ENCODE measurements at regions not wholly inside any gene's neighbourhood (a gene's known extent, or its start where the extent isn't known, plus 50 kb on each side); places are given as distances from the start of the nearest gene placed in this dataset.
"Not testable (repeated sequence)": the region's sequence is repeated elsewhere in the genome, so short reads cannot be mapped to it uniquely, and the experiment has no call there.

GRCh38 chr7:65453341-65454030, 79.8 kb downstream of the ZNF92 start:
- H3K4me3 ChIP-seq (ENCODE audit: low read depth, low read length): no peak overlapping the region

- H3K4me3 ChIP-seq (ENCODE audit: low read depth, low read length): no peak overlapping the region
Measured at GRCh38 chr7:65454469-65454868, 80.8 kb downstream of the ZNF92 start.

DNA sequence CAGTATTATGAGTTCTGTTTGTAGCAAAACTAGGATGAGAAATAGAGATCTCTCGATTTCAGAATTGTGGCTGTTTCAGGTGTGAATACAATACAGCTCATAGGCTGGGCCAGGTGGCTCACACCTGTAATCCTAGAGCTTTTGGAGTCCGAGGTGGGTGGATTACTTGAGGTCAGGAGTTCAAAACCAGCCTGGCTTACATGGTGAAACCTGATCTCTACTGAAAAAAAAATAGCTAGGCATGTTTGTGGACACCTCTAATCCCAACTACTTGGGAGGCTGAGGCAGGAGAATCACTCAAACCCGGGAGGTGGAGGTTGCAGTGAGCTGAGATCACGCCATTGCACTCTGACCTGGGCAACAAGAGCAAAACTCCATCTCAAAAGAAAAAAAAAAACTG, 81.4 kb downstream of the ZNF92 start:
- not testable (repeated sequence) for H3K4me3 ChIP-seq (ENCODE audit: low read depth, low read length)

DNA sequence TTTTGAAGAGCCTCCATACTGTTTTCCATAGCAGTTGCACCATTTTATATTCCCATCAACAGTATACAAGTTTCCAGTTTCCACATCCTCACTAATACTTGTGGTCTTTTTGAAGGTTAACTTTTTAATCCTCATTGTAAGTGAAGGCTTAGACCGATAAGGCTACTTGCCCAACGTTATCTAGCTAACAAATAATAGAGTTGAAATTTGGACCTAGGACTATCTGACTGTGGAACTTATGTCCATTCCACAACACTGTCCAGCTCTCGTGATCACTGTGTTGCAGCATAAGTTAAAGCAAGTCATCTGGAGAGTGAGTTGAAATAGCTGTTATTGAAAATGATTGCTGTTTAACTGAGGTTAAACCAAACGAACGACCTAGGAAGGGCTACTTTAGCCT, 84.0 kb downstream of the ZNF92 start:
- no peak overlapping the region for H3K4me3 ChIP-seq (ENCODE audit: low read depth, low read length)

- no peak overlapping the region for H3K4me3 ChIP-seq (ENCODE audit: low read depth, low read length)
Measured at GRCh38 chr7:65459438-65459837, 85.8 kb downstream of the ZNF92 start.

DNA sequence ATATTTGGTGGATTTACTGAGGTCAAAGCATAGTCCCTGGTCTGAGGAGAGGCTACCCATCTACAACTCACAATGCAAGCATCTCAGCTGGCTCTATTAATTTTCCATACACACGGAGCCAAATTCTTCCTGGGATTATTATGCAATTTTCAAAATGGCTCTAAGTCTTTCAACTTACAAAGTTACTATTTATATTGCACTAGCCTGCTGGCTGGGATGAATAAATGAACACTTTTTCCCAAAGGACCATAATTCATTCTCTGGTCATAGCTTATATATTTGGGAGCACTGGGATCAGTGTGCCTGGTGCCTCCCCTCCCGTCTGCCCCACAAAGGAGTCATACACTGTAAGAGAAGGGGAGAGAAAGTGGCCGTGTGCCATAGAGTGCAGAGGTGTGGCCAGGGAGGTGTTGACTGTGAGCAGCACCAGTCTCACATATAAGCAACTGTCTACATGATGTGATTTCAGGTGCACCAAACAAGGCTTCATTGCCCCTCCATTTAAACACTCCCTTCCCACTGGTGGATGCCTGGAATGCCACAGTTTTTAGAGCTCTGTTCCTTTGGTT, 88.6 kb downstream of the ZNF92 start:
- no peak overlapping the region for H3K4me3 ChIP-seq (ENCODE audit: low read depth, low read length)

DNA sequence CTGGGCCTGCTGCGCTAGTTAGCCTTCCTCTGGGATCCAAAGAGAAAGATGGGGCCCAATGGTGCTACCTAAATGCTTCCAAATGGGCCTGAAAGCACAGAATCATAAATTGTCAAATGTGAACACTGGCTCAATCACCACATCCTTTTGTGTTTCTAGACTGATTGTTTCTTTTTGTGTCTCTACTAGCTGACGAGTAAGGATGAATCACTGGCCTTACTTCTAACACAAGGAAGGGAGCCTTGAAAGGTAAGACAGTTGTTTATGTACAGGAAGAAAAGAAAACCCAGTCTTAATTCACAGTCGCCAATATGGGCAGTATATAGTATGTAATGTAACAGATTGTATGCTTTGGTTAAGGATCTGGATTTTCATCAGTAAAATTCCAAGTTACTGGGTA, 89.5 kb downstream of the ZNF92 start:
- no peak overlapping the region for H3K4me3 ChIP-seq (ENCODE audit: low read depth, low read length)

DNA sequence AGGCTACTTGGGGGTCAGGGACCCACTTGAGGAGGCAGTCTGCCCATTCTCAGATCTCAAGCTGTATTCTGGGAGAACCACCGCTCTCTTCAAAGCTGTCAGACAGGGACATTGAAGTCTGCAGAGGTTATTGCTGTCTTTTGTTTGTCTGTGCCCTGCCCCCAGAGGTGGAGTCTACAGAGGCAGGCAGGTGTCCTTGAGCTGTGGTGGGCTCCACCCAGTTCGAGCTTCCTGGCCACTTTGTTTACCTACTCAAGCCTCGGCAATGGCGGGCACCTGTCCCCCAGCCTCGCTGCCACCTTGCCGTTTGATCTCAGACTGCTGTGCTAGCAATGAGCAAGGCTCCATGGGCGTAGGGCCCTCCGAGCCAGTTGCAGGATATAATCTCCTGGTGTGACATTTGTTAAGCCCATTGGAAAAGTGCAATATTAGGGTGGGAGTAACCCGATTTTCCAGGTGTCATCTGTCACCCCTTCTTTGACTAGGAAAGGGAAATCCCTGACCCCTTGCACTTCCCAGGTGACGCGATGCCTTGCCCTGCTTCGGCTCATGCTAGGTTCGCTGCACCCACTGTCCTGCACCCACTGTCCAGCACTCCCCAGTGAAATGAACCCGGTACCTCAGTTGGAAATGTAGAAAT, 96.4 kb downstream of the ZNF92 start:
- H3K4me3 ChIP-seq (ENCODE audit: low read depth, low read length): not testable (repeated sequence)

DNA sequence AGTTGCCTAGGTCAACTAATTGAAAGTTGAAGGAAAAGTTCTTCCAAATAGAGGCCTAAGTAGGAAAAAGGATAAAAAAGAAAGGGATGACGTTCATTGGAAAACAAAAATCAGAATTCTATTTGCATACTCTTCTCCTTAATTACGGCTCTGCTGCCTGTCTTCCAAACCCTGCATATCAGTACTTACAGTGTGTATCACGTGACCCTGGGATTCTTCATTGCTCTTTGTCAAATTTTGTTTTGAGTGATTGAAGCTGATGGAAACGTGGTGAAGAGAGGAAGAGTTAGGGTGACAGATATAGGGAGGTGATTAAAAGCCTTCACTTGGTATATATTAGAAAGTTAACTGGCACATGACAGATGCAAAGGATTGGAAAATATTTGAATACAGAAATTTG, 97.9 kb downstream of the ZNF92 start:
- H3K4me3 ChIP-seq (ENCODE audit: low read depth, low read length): no peak overlapping the region

DNA sequence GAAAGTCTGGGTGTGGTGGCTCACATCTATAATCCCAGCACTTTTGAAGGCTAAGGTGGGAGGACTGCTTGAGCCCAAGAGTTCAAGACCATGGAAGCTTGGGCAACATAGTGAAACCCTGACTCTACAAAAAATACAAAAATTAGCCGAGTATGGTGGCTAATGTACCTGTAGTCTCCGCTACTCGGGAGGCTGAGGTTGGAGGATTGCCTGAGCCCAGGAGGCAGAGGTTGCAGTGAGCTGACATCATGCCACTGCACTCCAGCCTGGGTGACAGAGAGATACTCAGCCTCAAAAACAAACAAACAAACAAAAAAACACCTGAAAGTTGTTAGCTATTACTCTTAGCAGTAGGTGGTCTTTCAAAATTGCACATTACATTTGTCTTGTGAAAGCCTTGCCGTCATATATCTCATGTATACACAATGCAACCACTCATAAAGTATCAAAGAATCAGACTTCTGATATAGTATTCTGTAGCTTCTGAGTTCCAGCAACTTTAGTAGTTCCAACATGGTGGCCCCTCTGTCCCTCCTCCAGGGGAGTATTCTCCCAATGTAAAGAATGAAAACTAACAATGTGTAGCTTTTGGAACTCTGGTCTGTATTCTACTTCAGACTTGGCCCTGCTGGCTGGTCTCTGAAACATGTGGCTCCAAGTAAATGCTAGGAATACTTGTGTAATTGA, 101.5 kb downstream of the ZNF92 start:
- H3K4me3 ChIP-seq (ENCODE audit: low read depth, low read length): no peak overlapping the region

GRCh38 chr7:65475734-65476319, 102.2 kb downstream of the ZNF92 start:
- no peak overlapping the region for H3K4me3 ChIP-seq (ENCODE audit: low read depth, low read length)

DNA sequence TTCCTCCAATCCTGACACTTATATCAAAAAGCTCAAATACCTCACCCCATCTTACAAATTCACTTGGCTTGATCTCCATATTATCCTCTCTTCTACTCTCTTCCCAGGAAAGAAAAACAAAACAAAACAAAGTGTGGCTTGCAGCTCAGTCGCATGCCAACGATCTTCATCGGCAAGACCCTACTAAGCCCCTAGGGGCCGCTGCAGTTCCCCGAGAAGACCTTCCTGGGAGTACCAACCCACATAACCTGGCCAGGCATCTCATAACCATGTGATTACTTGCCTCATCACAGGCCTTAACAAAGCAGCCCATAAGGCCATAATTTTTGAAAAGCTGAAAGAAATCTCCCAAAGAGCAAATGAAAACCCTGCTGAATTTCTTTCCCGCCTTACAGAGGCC, 103.7 kb downstream of the ZNF92 start:
- no peak overlapping the region for H3K4me3 ChIP-seq (ENCODE audit: low read depth, low read length)

DNA sequence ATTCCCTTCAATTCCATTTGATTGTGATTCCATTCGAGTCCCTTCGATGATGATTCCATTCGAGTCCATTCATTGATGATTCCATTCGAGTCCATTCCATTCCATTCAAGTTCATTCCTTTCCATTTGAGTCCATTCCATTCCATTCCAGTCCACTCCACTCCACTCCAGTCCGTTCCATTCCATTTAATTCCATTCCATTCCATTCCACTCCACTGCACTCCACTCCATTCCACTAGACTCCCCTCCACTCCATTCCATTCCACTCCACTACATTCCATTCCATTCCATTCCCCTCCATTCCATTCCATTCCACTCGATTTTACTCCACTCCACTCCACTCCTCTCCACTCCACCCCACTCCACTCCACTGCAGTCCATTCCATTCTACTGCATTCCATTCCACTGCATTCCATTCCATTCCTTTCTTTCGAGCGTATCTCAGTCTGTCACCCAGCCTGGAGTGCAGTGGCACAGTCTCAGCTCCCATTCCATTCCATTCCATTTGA, 115.7 kb downstream of the ZNF92 start:
- no peak overlapping the region for H3K4me3 ChIP-seq (ENCODE audit: low read depth, low read length)

DNA sequence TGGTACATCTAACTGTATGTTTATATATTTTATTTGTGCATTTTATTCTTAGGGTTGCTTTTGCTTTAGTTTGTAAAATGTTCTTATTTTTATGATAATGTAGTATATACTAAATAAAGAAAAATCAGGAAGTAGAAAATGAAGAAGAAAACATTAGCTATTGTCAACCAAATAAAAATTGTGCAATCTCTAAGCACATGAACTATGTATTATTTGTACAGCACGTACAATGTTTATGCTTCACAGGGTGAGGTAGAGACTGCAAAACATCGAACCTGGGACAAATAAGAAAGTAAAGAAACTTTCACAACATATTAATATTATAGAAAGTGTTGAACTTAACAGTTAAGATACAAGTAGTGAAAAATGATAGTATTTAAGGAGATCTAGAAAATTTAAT, 123.0 kb downstream of the ZNF92 start:
- H3K4me3 ChIP-seq (ENCODE audit: low read depth, low read length): not testable (repeated sequence)

GRCh38 chr7:65503434-65504152, 129.9 kb downstream of the ZNF92 start:
- no peak overlapping the region for H3K4me3 ChIP-seq (ENCODE audit: low read depth, low read length)

- H3K4me3 ChIP-seq (ENCODE audit: low read depth, low read length): not testable (repeated sequence)
Measured at GRCh38 chr7:65504504-65505319, 131.1 kb downstream of the ZNF92 start.

- H3K4me3 ChIP-seq (ENCODE audit: low read depth, low read length): not testable (repeated sequence)
Measured at GRCh38 chr7:65505320-65505633, 131.6 kb downstream of the ZNF92 start.

- H3K4me3 ChIP-seq (ENCODE audit: low read depth, low read length): not testable (repeated sequence)
Measured at GRCh38 chr7:65508581-65509367, 135.1 kb downstream of the ZNF92 start.
